Muscle layer of colon (tissue), 2 donors: ENCODE measurements at regions not wholly inside any gene's neighbourhood (a gene's known extent, or its start where the extent isn't known, plus 50 kb on each side); places are given as distances from the start of the nearest gene placed in this dataset.

Source experiments
- H3K27ac ChIP-seq: one replicate; pipeline ENCODE4 v1.7.0; 2013; ENCODE audit warnings: low read depth, mild to moderate bottlenecking, low read length, moderate library complexity
- H3K27me3 ChIP-seq, 2 donors: one replicate each; pipeline ENCODE4 v1.7.0; 2013; ENCODE audit warnings: low read length in 2 of 2, mild to moderate bottlenecking in 2 of 2; ENCODE audit not compliant: insufficient read depth in 2 of 2, control insufficient read depth in 1 of 2
- H3K36me3 ChIP-seq: one replicate; pipeline ENCODE4 v1.7.0; 2013; ENCODE audit warnings: mild to moderate bottlenecking, low read length; ENCODE audit not compliant: insufficient read depth
- H3K4me1 ChIP-seq: one replicate; pipeline ENCODE4 v1.7.0; 2013; ENCODE audit warnings: mild to moderate bottlenecking, low read length; ENCODE audit not compliant: insufficient read depth
- H3K4me3 ChIP-seq, 2 donors: one replicate each; pipeline ENCODE4 v1.7.0; 2013; ENCODE audit warnings: low read length in 2 of 2, low read depth in 1 of 2, mild to moderate bottlenecking in 1 of 2, moderate library complexity in 1 of 2
- H3K9ac ChIP-seq: one replicate; pipeline ENCODE4 v1.7.0; 2013; ENCODE audit warnings: low read length
- H3K9me3 ChIP-seq: one replicate; pipeline ENCODE4 v1.7.0; 2013; ENCODE audit warnings: mild to moderate bottlenecking, low read length
- donor health status: abdominal sarcoma.
- donor health status: Adenocarcinoma of cecum.

- H3K9me3 ChIP-seq = no peaks in the 10 kb centered on the region
- H3K9ac ChIP-seq = no peak overlapping the region
- H3K36me3 ChIP-seq = no peaks in the 10 kb centered on the region
- H3K27me3 ChIP-seq = no peaks in the 10 kb centered on the region
- no peak overlapping the region for H3K27ac ChIP-seq
- no peak overlapping the region for H3K4me3 ChIP-seq
- no peaks in the 10 kb centered on the region for H3K4me1 ChIP-seq
Measured at GRCh38 chr2:147709655-147710054, 135.2 kb upstream of the ACVR2A start.

- no peak overlapping the region for H3K9ac ChIP-seq
- no peaks in the 10 kb centered on the region for H3K9me3 ChIP-seq
- H3K27ac ChIP-seq = no peak overlapping the region
- no peaks in the 10 kb centered on the region for H3K27me3 ChIP-seq
- H3K4me1 ChIP-seq = no peaks in the 10 kb centered on the region
- no peaks in the 10 kb centered on the region for H3K36me3 ChIP-seq
- no peak overlapping the region for H3K4me3 ChIP-seq
Measured at GRCh38 chr2:147703171-147703570, 141.7 kb upstream of the ACVR2A start.

- Histone ChIP-seq H3K9ac (no peak overlapping the region), H3K4me1 (no peaks in the 10 kb centered on the region), H3K27me3 (no peaks in the 10 kb centered on the region), H3K4me3 (no peak overlapping the region), H3K9me3 (no peaks in the 10 kb centered on the region), H3K27ac (no peak overlapping the region), H3K36me3 (no peaks in the 10 kb centered on the region)
Measured at GRCh38 chr2:147698166-147698565, 146.7 kb upstream of the ACVR2A start.

DNA sequence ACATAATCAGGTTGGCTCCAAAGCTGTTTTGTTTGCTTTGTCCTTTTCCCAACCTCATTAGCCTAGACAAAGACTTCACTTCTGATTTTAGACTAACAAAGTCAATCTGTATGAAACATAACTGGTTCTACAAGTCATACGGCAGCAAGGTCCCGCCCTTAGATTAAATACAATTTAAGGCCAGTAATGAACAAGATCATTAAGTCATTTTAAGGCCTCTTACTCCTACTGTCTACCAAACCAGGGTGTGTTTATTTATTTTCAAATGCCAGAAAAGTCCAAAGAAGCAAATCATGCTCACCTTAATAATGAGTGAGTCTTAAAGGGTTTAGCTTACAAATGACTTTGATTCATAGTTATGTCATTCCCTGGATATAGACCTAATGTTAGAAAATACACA lies 148.4 kb upstream of the ACVR2A start:
- Histone ChIP-seq H3K4me3 (no peak overlapping the region), H3K36me3 (no peaks in the 10 kb centered on the region), H3K9ac (no peak overlapping the region), H3K4me1 (no peaks in the 10 kb centered on the region), H3K27me3 (no peaks in the 10 kb centered on the region), H3K9me3 (no peaks in the 10 kb centered on the region), H3K27ac (no peak overlapping the region)

DNA sequence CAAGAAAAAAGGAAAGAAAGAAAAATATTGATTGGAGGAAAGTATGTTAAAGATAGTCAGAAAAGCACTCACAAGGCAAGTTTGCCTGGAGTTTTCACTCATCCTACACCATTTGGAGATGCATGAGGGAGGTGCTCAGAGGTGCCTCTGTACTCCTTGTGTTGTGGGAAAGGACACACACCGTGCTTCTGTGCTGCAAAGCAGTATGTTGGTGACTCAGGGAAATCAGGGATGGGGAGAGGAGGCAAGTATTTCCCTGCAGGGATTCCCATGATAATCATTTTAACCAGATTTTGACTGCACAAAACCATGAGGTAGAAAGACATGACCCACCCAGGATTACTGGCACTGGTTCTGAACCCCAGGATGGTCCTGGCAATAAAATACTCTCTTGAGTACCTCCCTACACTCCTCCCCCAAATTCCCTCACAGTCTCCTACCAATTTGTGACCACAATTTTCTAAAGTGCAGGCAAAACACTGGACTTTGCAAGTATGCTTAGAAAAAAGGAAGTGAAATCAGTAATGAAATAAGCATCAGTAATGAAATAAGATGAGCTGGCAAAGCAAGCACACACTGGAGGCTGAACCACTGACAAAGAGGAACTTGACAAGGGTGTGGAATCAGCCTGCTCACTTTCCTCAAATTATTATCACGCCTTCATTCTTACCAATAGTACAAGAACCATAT lies 155.5 kb upstream of the ACVR2A start:
- no peak overlapping the region for H3K27ac ChIP-seq
- no peaks in the 10 kb centered on the region for H3K36me3 ChIP-seq
- H3K4me1 ChIP-seq = no peaks in the 10 kb centered on the region
- H3K4me3 ChIP-seq = no peak overlapping the region
- H3K27me3 ChIP-seq = no peaks in the 10 kb centered on the region
- H3K9ac ChIP-seq = no peak overlapping the region
- H3K9me3 ChIP-seq = no peaks in the 10 kb centered on the region

- Histone ChIP-seq H3K4me1 (no peaks in the 10 kb centered on the region), H3K27ac (no peak overlapping the region), H3K9me3 (no peaks in the 10 kb centered on the region), H3K27me3 (no peaks in the 10 kb centered on the region), H3K36me3 (no peaks in the 10 kb centered on the region), H3K9ac (no peak overlapping the region), H3K4me3 (no peak overlapping the region)
Measured at GRCh38 chr2:147688242-147688641, 156.6 kb upstream of the ACVR2A start.

- H3K36me3 ChIP-seq = no peaks in the 10 kb centered on the region
- no peak overlapping the region for H3K27ac ChIP-seq
- no peaks in the 10 kb centered on the region for H3K27me3 ChIP-seq
- no peak overlapping the region for H3K4me3 ChIP-seq
- no peak overlapping the region for H3K9ac ChIP-seq
- no peaks in the 10 kb centered on the region for H3K4me1 ChIP-seq
- no peaks in the 10 kb centered on the region for H3K9me3 ChIP-seq
Measured at GRCh38 chr2:147686365-147686764, 158.5 kb upstream of the ACVR2A start.

DNA sequence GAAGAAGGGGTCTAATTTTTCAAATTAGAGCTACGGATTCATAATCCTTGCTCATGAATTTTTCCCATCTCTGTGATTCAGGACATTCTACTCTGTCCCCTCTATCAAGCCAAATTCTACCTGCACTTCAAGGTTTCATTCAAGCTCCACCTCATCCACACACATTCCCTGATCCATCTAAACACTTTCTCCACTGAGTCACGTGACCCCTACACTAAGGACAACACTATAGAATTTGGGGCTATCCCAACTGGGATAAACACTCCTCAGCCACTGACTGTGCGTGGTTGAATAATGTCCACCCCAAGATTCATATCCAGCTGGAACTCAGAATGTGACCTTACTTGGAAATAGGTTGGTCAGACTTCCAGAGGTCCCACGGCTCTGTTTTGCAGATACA lies 159.9 kb upstream of the ACVR2A start:
- no peak overlapping the region for H3K9ac ChIP-seq
- peaks cover 3% of the 10 kb centered on the region for H3K4me1 ChIP-seq
- no peak overlapping the region for H3K4me3 ChIP-seq
- no peaks in the 10 kb centered on the region for H3K27me3 ChIP-seq
- H3K27ac ChIP-seq = no peak overlapping the region
- H3K36me3 ChIP-seq = no peaks in the 10 kb centered on the region
- no peaks in the 10 kb centered on the region for H3K9me3 ChIP-seq

DNA sequence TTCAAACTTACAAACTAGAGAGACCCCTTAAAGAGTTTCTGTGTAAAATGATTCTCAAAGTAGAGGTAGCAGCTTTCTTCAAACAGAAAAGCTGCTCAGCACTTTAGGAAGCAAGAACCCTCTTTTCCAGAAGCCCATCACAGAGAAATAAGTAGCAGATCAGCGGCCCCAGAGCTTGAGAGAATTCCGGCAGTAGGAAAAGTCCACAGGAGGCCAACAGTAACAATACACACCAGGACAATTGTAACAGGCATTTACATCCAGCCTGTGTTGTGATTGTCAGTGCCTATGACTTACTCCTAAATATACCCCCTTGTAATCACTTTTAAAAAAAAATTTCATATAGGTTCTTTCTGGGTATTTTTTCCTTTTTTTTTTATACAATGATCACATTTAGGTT lies 161.4 kb upstream of the ACVR2A start:
- Histone ChIP-seq H3K27ac (no peak overlapping the region), H3K27me3 (no peaks in the 10 kb centered on the region), H3K9me3 (no peaks in the 10 kb centered on the region), H3K9ac (no peak overlapping the region), H3K36me3 (no peaks in the 10 kb centered on the region), H3K4me1 (peaks cover 4% of the 10 kb centered on the region), H3K4me3 (no peak overlapping the region)

DNA sequence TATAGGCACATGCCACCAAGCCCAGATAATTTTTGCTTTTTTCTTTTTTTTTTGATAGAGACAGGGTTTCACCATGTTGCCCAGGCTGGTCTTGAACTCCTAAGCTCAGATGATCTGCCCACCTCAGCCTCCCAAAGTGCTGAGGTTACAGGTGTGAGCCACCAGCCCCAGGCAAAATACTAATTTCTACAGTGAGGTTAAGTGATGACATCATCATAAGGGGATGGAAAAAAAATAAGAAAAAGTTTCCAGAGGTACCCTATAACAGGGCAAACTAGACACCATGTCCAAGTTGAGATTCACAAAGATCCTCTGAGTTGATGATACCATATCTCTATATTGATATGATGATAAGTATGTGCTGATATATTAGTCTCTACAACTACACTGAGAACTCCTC lies 163.7 kb upstream of the ACVR2A start:
- Histone ChIP-seq H3K9me3 (no peaks in the 10 kb centered on the region), H3K27ac (no peak overlapping the region), H3K27me3 (no peaks in the 10 kb centered on the region), H3K4me1 (peaks cover 4% of the 10 kb centered on the region), H3K36me3 (no peaks in the 10 kb centered on the region), H3K4me3 (no peak overlapping the region), H3K9ac (no peak overlapping the region)

GRCh38 chr2:147679955-147680531 lies 164.8 kb upstream of the ACVR2A start:
- Histone ChIP-seq H3K27me3 (no peaks in the 10 kb centered on the region), H3K9me3 (no peaks in the 10 kb centered on the region), H3K36me3 (no peaks in the 10 kb centered on the region), H3K9ac (no peak overlapping the region), H3K4me1 (peaks cover 4% of the 10 kb centered on the region), H3K27ac (no peak overlapping the region), H3K4me3 (no peak overlapping the region)
